Body of pancreas (tissue), 4 donors: ENCODE measurements at regions not wholly inside any gene's neighbourhood (a gene's known extent, or its start where the extent isn't known, plus 50 kb on each side); places are given as distances from the start of the nearest gene placed in this dataset.

ENCODE experiments used
- POLR2A ChIP-seq, 3 donors: fragments of 450-650 bp; IDR thresholded peaks; one replicate each; pipeline ENCODE4 v1.6.1; 2016; ENCODE audit warnings: antibody characterized with exemption in 3 of 3, mild to moderate bottlenecking in 2 of 3
- TF ChIP-seq, protein P1 (sequence below), 7 experiments: fragments of 450-650 bp in 4 of 7; fragments of 200-600 bp in 3 of 7; sonication (generic) in 3 of 7; IDR thresholded peaks; one replicate each; pipeline ENCODE4 v1.5.1; 2016 to 2019; ENCODE audit warnings: antibody characterized with exemption in 7 of 7

DNA sequence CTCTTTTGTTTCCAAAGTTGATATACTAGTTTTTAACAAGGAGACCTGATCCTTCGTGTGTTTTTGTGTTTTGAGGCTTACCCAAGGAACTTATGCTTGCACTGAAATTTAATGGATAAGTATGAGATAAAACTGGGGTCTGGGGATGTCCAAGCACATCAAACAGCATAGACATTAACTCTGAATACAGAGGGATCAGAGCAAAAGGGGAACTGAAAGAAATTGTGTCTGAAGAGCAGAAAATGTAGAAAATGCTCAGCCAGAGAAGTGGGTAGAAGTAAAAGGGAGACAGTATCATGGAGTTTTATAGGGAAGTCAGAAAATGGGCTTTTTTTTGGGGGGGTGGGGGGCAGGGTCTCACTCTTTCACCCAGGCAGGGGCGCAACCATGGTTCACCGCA lies 695.4 kb downstream of the ARAP2 start:
- TF ChIP-seq, protein P1, sequence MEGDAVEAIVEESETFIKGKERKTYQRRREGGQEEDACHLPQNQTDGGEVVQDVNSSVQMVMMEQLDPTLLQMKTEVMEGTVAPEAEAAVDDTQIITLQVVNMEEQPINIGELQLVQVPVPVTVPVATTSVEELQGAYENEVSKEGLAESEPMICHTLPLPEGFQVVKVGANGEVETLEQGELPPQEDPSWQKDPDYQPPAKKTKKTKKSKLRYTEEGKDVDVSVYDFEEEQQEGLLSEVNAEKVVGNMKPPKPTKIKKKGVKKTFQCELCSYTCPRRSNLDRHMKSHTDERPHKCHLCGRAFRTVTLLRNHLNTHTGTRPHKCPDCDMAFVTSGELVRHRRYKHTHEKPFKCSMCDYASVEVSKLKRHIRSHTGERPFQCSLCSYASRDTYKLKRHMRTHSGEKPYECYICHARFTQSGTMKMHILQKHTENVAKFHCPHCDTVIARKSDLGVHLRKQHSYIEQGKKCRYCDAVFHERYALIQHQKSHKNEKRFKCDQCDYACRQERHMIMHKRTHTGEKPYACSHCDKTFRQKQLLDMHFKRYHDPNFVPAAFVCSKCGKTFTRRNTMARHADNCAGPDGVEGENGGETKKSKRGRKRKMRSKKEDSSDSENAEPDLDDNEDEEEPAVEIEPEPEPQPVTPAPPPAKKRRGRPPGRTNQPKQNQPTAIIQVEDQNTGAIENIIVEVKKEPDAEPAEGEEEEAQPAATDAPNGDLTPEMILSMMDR (IDR thresholded peaks at IDR 0.05), result no peak
- no peak for TF ChIP-seq POLR2A (IDR thresholded peaks at IDR 0.05)
